ENCODE measurements at regions not wholly inside any gene's neighbourhood (a gene's known extent, or its start where the extent isn't known, plus 50 kb on each side); places are given as distances from the start of the nearest gene placed in this dataset.

- no peak for TF ChIP-seq KDM4A (IDR thresholded peaks at IDR 0.05; ENCODE audit: low read depth, low read length, severe bottlenecking)
- TF ChIP-seq HDAC2 (IDR thresholded peaks at IDR 0.05; ENCODE audit: borderline replicate concordance in 1 of 2, low read depth in 2 of 2, low read length in 2 of 2), result no peak
- no peak for TF ChIP-seq TCF12 (IDR thresholded peaks at IDR 0.05; ENCODE audit: low read depth, low read length)
- TF ChIP-seq SP1 (IDR thresholded peaks at IDR 0.05; ENCODE audit: low read depth, low read length), result no peak
- no peak for TF ChIP-seq CBX5 (IDR thresholded peaks at IDR 0.05; ENCODE audit: low read depth, low read length)
Observed at GRCh38 chr5:82597437-82597836, 319.3 kb upstream of the RPS23 start (continued).

All from H1 (cell line).